HG03066 (cell line): ENCODE measurements at regions not wholly inside any gene's neighbourhood (a gene's known extent, or its start where the extent isn't known, plus 50 kb on each side); places are given as distances from the start of the nearest gene placed in this dataset.

Experiments
- ATAC-seq: cut with Tn5 transposase; IDR thresholded peaks from one replicate; pipeline ENCODE4 v1.9.1; 2021; ENCODE audit warnings: low read depth; ENCODE audit not compliant: unreplicated experiment

DNA sequence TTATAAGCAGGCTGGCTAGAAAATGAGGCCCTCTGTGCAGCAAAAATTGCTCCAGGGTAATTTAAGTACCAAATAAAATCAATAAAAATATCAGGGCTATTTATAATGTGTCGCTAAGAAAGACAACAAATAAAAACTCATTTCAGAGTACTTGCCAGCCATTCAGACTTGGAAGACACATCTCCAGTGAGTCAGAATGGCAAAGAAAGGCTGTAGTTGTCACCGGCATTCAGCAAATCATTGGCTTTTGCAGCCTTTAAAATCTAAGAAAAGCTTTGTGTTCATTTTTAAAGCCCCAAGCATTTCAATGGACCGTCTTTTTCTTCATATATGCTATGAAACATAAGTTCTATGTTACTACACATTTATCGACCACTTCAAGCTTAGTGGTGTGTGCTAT is 141.1 kb upstream of the HNMT start:
- ATAC-seq: no peak

DNA sequence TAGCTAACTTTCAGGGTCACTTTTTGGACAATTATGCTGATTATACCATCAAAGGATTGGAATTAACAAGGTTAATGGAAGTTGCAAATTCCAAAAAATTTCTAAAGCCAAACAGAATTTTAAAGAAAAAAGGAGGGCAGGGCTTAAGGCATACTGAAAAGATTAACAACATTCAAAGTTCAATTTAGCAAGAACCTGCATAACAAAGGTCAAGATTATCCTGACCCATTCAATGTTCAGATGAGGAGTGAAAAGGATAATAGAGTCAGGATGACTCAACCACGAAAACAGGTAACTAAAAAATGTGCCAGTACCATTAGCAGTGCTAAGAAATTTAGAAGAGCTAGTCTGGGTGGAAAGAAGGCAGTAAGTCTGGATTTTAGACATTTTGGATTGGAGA is 139.8 kb upstream of the HNMT start:
- no peak for ATAC-seq

DNA sequence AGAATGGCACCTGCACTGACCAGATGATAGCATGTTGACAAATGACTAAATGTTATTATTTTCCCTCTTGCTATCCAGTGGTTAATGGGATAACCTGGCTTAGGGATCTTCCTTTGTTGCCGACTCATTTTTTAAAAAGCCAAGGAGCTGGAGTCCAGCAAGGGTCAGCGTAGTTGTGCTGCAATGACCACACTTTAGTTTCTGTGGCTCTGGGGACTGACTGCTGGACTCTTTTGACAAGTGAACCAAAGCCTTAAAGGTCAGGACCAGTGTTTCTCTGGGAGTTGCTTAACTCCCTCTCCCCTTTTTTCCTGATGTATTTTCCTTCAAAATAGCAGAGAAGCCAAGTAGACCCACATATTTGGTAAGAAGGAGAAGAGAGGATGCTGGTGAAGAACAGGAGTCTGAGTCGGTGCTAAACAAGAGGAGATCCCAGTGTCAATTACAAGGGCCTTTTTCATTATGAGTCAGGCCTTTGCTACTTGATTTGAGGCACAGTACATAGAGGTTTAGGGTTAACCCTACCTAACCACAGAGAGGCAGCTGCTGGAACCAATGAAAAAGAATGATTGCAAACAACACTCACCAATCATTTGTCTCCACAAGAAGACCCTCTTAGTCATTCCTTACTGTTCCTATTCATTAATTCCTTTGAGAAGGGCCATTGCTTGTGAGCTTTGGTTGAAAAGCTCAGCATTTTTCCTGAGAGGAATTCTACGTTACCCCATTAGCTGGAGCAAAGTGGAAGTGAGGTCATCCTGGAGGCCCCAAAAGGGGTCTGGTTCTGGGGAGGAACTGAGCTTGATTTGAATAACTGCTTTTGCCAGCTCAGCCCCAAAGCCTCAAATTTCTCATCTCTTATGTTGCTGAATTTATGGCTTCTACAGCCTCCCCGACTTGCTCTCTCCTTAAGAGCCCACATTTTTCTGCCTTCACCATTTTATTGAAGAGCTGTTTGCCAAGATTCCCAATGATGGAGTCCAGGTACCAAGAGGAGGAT is 137.6 kb upstream of the HNMT start:
- peak; percentile 89 for ATAC-seq

DNA sequence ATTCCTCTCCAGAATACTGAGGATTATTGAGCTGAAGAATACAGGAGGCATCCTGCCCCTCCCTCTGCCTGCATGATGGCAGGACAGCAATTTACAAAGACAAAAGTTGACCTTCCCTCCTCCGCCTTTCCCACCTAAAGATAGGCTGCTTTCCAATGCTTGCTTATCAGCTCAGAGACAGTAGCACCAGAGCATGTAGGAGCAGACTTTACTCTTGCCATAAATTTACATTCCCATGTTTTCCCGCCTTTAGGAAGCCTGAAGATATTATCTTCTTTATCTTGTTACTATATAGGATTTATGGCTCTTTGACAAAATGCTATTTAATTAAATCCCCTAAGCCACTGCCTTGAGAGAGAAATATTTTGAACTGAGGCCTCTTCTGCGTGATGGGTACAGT is 135.6 kb upstream of the HNMT start:
- no peak for ATAC-seq

DNA sequence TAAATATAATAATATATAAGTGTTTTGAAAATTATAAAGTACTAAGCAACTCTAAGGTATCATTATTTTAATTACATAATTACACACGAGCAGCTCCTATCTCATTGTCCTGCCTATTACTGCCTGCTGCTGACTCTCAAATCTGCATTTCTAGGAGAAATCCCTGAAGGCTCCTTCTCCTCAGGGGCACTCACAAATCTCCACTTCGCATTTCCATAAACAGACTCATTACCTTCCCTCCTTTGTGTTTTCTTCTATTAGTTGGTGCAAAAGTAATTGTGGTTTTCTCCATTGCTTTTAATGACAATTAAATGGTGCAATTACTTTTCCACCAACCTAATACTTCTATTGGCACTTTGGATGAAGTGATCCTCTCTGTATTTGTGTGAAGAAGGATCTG is 135.0 kb upstream of the HNMT start:
- no peak for ATAC-seq

DNA sequence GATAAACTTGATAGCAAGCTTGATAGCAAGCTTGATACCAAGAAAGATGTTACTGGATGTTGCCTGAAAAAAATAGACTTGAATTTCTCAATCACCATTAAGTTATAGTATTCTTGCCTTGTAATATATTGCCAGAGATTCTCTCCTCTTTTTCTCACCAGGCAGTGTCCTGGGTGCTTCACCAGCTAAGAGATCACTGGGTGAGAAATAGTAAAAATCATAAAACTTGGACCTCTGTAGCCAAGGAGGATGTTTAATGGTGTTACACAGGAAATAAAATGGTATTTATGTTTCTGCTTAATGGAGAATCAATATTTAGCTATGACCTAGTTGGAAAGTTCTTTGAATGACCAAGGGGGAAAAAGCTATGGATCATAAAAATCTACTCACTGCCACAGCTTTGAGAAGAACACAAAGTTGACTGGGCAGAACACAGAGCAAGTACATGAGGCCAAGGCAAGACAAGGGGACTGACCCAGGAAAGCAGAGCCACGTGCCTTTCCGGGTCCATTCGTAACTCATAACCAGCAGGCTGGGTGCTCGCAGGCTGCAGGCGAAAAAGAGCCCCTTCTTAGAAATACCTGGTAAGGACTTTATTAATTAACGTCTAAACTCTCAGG is 129.4 kb upstream of the HNMT start:
- no peak for ATAC-seq

DNA sequence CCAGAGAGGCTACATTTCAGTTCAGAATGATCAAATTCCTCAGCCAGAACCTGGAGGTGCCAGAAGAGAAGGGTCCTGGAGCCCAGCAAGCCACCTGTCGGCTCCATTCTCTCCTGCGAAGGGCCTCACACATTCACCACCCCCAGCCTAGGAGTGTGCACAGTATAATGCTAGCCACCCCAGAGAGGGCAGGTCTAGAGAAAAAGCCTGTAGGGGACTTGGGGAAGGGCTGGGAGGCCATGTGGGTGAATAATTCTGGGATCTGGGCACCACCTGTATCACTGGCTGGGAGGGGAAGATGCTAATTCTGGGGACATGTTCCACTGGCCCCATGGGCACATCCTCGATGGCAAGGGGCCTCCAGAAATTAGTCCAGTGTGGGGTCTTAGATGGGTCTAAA is 127.6 kb upstream of the HNMT start:
- no peak for ATAC-seq

DNA sequence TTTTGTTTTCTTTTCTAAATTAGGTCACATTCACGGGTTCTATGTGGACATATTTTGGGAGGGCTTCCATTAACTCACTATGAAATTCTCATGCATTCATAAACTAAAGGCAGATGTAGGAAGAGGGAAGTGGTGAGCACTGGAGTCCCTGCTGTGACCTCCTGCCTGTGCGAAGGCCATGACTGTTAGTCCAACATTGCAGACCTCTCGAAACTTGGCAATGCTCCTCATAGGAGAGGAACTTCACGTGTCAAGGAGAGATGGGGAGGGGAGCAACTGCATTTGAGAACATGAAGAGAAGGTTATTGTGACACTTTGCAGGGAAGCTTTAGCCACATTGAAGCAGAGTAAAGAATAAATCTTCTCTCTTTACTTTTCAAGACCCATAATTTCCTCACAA is 126.4 kb upstream of the HNMT start:
- ATAC-seq: no peak

DNA sequence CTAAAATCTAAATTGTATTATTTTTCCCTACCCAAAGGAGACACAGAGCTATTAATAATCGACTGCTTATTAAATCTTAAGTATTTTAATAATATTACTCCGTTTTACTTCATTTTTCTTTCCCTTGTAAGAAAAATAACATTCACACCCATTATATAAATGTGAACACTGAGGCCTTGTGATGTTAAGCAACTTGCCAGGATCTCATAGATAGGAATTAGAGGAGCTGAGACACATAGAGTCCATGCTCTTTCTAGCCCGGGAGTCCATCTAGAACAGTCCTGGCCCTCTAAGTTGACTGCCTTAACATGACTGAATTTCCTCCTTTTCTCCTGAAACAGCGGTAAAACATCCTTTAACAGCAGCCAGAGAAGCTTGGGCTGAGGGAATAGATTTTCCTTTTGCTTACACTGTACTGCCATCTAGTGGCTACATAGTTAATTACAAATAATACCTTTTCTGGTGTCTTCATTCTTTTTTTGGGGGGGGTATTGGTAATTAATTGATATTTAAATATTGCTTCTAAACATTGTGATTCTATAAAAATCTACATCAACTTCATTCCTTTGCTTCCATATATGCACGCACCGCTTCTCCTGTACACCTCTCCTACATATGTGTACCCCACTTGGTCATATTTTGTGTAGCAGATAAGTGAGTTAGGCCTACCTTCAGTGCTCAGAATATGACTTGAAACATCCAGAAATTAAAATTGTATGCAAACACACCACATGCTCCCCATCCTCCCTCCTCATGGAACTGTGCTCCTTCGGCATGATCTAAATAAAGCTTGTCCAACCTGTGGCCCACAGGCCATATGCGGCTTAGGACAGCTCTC is 125.8 kb upstream of the HNMT start:
- no peak for ATAC-seq

DNA sequence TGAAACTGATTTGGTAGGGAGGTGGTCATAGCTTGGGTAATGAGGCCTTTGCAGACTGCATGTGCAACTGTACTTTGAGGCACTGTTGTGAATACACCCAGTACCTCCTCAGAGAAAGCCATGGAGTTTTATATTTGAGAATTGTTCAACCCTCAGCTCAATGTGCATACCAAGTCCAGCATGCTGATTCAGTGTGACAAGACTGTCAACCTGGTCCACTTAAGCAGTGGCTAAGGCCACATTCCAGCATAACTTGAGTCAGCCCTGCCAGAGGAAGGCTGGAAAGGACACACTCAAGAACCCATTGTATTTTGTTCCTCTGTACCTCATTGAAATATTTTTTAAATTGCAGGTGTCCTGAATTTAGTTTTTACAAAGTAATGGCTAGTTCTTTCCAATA is 121.8 kb upstream of the HNMT start:
- no peak for ATAC-seq

DNA sequence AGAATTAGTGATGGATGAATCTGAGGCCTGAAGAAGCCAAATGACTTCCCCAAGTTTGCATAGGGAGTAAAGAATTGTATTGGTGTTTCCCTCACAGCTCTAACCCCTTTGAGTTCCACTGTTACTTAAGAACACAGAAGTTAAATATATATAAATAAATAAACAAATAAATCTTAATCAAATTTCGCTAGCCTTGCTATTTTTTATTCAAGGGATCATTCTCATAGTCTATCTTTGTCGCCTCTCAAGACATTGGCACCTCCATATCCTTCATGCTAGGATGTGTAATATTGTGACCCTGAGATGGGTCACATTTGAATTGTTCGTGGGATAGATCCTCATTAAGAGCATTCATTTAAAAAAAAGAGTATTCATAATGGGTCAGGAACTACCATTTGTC is 121.3 kb upstream of the HNMT start:
- no peak for ATAC-seq

DNA sequence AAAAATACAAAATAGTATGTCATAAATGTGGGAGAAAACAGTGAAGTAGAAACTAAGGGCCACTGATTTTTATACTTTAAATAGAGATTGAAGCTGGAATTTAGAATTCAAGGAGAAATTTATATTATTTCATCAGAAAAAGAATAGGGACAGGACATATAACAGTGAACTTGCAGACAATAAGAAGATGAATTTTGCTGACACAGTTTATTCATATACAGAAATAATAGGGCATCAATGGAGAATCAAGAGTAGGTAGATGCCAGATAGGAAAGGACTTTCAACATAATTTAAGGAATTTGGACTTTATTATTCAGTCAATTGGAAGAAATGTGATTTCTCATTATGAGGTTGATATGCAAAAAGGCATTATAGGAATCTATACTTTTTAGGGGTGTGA is 118.9 kb upstream of the HNMT start:
- no peak for ATAC-seq

DNA sequence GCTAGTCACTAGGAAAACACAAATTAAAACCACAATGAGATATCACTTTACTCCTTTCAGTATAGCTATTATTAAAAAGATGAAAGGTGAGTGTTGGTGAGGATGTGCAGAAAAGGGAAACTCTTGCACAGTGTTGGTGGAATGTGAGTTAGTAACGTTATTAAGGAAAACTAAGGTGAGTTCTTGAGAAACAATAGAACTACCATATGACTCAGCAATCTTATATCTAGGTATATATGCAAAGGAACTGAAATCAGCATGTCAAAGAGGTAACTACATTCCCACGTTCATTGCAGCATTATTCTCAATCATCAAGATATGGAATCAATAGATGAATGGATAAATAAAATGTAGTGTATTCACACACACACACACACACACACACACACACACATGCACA is 117.3 kb upstream of the HNMT start:
- no peak for ATAC-seq

DNA sequence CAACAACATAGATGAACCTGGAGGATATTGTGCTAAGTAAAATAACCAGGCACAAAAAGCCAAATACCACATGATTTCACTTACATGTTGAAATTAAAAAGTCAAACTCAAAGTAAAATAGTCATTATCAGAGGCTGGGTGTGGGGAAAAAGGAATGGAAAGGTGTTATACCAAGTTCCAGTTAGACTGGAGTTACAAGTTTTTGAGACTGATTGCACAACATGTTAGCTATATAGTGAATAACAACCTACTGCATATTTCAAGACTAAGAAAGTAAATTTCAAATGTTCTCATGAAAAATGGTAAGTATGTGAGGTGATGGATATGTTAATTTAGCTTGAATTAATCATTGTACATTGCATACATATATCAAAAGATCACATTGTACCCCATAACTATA is 116.8 kb upstream of the HNMT start:
- ATAC-seq: no peak

DNA sequence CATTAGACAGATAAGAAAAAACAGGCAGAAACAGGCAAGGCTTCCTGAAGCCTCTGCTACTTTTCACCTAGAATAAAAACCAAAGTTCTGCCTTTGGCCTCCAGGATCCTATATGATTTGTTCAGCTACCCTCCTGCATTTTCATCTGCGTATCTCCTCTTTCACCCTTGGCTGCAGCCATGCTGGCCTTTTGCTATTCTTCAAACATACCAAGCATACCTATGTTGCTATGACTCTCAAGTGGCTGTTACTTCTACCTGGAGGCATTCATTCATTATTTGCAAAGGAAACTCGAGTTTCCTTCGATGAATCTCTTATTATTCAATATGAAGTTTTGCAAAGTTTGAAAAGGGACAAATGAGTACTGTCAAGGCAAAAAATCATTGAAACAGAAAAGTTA is 106.4 kb upstream of the HNMT start:
- ATAC-seq: no peak

DNA sequence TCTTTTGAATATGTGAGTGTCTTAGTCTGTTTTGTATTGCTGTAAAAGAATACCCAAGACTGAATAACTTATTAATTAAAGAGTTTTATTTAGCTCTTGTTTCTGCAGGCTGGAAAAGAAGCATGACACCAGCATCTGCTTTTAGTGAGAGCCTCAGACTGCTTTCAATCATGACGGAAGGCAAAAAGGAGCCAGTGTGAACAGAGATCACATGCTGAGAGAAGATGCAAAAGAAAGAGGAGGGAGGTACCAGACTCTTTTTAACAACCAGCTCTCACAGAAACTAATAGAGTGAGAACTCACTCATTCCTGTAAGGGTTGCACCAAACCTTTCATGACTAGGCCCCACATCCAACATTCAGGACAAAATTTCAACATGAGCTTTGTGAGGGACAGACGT is 101.6 kb upstream of the HNMT start:
- no peak for ATAC-seq

DNA sequence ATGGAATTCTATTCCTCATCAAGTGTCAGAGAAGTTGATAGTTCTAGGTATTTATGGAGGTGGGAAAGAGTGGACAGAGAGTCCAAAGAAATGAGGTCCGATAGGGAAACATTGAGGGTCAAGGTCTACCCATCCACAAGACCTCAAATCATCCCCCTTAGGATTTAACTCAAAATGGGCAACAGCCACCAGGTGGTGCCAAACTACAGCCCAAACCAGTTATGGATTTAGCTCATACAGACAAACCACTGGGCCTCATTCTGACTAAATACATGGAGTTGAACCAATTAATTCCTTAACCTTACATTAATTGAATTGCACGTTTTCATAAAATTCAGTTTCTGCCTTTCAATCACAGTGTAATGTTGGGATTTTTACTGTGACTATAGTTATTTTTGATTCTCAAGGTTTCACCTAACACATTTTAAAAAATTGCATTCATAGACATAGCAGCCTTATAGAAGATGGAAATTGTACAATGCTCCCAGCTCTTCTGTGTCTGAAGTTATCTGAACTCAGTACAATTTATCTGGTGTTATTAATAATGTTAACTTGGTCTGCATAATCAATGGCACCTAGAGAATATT is 98.2 kb upstream of the HNMT start:
- ATAC-seq: peak; percentile 42

DNA sequence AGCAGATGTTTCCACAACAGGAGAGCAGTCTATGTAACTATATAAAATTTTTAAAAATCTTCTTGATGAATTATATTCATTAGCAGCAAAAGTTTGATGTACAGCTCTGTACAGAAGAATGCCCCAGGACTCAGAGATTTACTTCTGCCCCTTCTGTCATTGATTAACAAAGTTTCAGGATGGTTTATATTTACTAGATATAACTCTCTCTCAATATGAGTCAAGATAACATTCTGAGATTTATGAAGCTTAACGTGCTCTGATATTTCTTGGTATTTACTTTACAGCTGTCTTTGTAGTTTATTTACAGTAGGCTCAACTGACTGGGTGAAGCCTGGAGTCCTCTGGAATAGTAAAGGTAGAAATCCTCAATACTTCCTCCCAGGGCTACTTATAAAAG is 93.6 kb upstream of the HNMT start:
- peak; percentile 74 for ATAC-seq

DNA sequence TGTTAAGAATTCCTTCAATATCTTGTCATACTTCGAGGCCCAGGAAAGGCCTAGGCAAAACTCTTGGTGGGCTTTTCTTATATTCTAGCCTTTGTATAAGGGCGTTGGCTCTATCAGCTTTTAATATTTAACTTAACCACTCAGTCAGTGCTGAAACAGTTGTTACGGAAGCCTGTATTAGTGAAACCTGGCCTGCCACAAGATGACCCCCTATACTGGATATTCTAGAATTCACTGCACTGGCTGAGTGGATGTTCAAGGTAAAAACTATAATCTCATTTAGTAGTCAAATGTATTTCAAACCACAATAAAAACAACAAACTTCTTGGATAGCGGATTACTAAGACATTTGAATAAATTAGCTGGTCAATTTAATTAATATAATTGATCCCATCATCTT is 91.7 kb upstream of the HNMT start:
- no peak for ATAC-seq

DNA sequence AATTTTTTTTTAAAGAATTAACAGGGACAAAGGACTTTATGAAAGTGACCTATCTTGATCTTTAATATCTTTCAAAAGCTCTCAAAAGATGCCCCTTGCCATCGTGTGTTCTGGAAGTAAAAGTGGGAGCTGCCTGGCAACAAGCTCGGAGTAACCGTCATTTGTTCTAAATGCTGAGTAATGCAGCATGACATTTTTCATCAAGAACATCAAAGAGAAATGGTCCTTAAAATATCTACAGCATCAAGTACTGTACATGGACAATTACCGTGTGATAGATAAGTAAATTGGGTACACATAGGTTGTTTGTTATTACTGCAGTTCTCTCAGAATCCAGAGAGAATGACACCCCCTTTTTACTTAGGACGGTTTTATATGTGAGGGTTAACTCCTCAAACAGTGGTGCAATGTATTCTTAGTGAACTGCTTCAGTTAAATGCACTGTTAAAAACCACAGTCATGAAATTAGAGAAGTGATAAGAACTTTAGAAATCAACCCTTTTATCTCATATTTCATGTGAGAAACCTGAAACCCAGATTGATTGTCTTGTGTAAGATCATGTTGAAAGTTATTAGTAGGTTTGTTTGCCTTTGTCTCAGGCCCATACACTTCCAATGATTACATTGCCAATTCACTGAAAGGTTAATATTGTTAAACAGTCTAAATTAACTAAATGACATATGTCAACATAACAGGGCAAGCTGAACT is 90.6 kb upstream of the HNMT start:
- no peak for ATAC-seq
